ENCODE measurements at regions not wholly inside any gene's neighbourhood (a gene's known extent, or its start where the extent isn't known, plus 50 kb on each side); places are given as distances from the start of the nearest gene placed in this dataset.
"Not testable (repeated sequence)": the region's sequence is repeated elsewhere in the genome, so short reads cannot be mapped to it uniquely, and the experiment has no call there.

GRCh38 chr5:101290761-101291160 lies 387.7 kb upstream of the ST8SIA4 start:
- no CpG with 5 or more reads among the region's 1 CpG for WGBS (ENCODE audit: insufficient coverage, insufficient read length)
- not testable (repeated sequence) for H3K27ac ChIP-seq (ENCODE audit: low read length); H3K4me3 ChIP-seq (ENCODE audit: low read length); H3K27me3 ChIP-seq (ENCODE audit: control insufficient read depth, insufficient read depth, low read length); H3K36me3 ChIP-seq (ENCODE audit: control insufficient read depth, insufficient read depth, low read length); DNase-seq (ENCODE audit: low read depth, low spot score); H3K4me1 ChIP-seq (ENCODE audit: control insufficient read depth, insufficient read depth, low read length); H3K9me3 ChIP-seq (ENCODE audit: control insufficient read depth, insufficient read depth, low read length)

- no peak for DNase-seq (ENCODE audit: low read depth, low spot score)
- WGBS (ENCODE audit: insufficient coverage, insufficient read length): no CpG with 5 or more reads among the region's 7 CpGs
- Histone ChIP-seq H3K9me3 (ENCODE audit: control insufficient read depth, insufficient read depth, low read length) (no peaks in the 10 kb centered on the region), H3K4me3 (ENCODE audit: low read length) (no peak overlapping the region), H3K27ac (ENCODE audit: low read length) (no peak overlapping the region), H3K4me1 (ENCODE audit: control insufficient read depth, insufficient read depth, low read length) (no peaks in the 10 kb centered on the region), H3K36me3 (ENCODE audit: control insufficient read depth, insufficient read depth, low read length) (no peaks in the 10 kb centered on the region), H3K27me3 (ENCODE audit: control insufficient read depth, insufficient read depth, low read length) (no peaks in the 10 kb centered on the region)
Observed at GRCh38 chr5:101288633-101289032, 385.6 kb upstream of the ST8SIA4 start.

- no peak for DNase-seq (ENCODE audit: low read depth, low spot score)
- no CpG with 5 or more reads among the region's 1 CpG for WGBS (ENCODE audit: insufficient coverage, insufficient read length)
- Histone ChIP-seq H3K4me3 (ENCODE audit: low read length) (no peak overlapping the region), H3K9me3 (ENCODE audit: control insufficient read depth, insufficient read depth, low read length) (no peaks in the 10 kb centered on the region), H3K27me3 (ENCODE audit: control insufficient read depth, insufficient read depth, low read length) (no peaks in the 10 kb centered on the region), H3K4me1 (ENCODE audit: control insufficient read depth, insufficient read depth, low read length) (no peaks in the 10 kb centered on the region), H3K36me3 (ENCODE audit: control insufficient read depth, insufficient read depth, low read length) (no peaks in the 10 kb centered on the region), H3K27ac (ENCODE audit: low read length) (no peak overlapping the region)
Observed at GRCh38 chr5:101284736-101285375, 381.8 kb upstream of the ST8SIA4 start.

GRCh38 chr5:101283938-101284337 lies 380.9 kb upstream of the ST8SIA4 start:
- H3K36me3 ChIP-seq (ENCODE audit: control insufficient read depth, insufficient read depth, low read length); DNase-seq (ENCODE audit: low read depth, low spot score): not testable (repeated sequence)
- no CpG with 5 or more reads among the region's 3 CpGs for WGBS (ENCODE audit: insufficient coverage, insufficient read length)

GRCh38 chr5:101278917-101279316 lies 375.8 kb upstream of the ST8SIA4 start:
- Histone ChIP-seq H3K4me1 (ENCODE audit: control insufficient read depth, insufficient read depth, low read length) (no peaks in the 10 kb centered on the region), H3K27me3 (ENCODE audit: control insufficient read depth, insufficient read depth, low read length) (no peaks in the 10 kb centered on the region), H3K27ac (ENCODE audit: low read length) (no peak overlapping the region), H3K9me3 (ENCODE audit: control insufficient read depth, insufficient read depth, low read length) (no peaks in the 10 kb centered on the region), H3K36me3 (ENCODE audit: control insufficient read depth, insufficient read depth, low read length) (no peaks in the 10 kb centered on the region), H3K4me3 (ENCODE audit: low read length) (no peak overlapping the region)
- DNase-seq (ENCODE audit: low read depth, low spot score): no peak
- no CpG with 5 or more reads among the region's 2 CpGs for WGBS (ENCODE audit: insufficient coverage, insufficient read length)

More at GRCh38 chr5:101283938-101284337, 380.9 kb upstream of the ST8SIA4 start:
- H3K27me3 ChIP-seq (ENCODE audit: control insufficient read depth, insufficient read depth, low read length); H3K4me1 ChIP-seq (ENCODE audit: control insufficient read depth, insufficient read depth, low read length); H3K9me3 ChIP-seq (ENCODE audit: control insufficient read depth, insufficient read depth, low read length); H3K27ac ChIP-seq (ENCODE audit: low read length); H3K4me3 ChIP-seq (ENCODE audit: low read length): not testable (repeated sequence)

GRCh38 chr5:101278011-101278687 lies 375.1 kb upstream of the ST8SIA4 start:
- Histone ChIP-seq H3K36me3 (ENCODE audit: control insufficient read depth, insufficient read depth, low read length) (no peaks in the 10 kb centered on the region), H3K4me3 (ENCODE audit: low read length) (no peak overlapping the region), H3K27me3 (ENCODE audit: control insufficient read depth, insufficient read depth, low read length) (no peaks in the 10 kb centered on the region), H3K27ac (ENCODE audit: low read length) (no peak overlapping the region), H3K9me3 (ENCODE audit: control insufficient read depth, insufficient read depth, low read length) (no peaks in the 10 kb centered on the region), H3K4me1 (ENCODE audit: control insufficient read depth, insufficient read depth, low read length) (no peaks in the 10 kb centered on the region)
- DNase-seq (ENCODE audit: low read depth, low spot score): no peak
- no CpG with 5 or more reads among the region's 5 CpGs for WGBS (ENCODE audit: insufficient coverage, insufficient read length)

GRCh38 chr5:101271945-101272344 lies 368.9 kb upstream of the ST8SIA4 start:
- Histone ChIP-seq H3K4me3 (ENCODE audit: low read length) (no peak overlapping the region), H3K27ac (ENCODE audit: low read length) (no peak overlapping the region), H3K4me1 (ENCODE audit: control insufficient read depth, insufficient read depth, low read length) (no peaks in the 10 kb centered on the region), H3K27me3 (ENCODE audit: control insufficient read depth, insufficient read depth, low read length) (no peaks in the 10 kb centered on the region), H3K36me3 (ENCODE audit: control insufficient read depth, insufficient read depth, low read length) (no peaks in the 10 kb centered on the region), H3K9me3 (ENCODE audit: control insufficient read depth, insufficient read depth, low read length) (no peaks in the 10 kb centered on the region)
- WGBS (ENCODE audit: insufficient coverage, insufficient read length): no CpG with 5 or more reads among the region's 2 CpGs
- no peak for DNase-seq (ENCODE audit: low read depth, low spot score)

- DNase-seq (ENCODE audit: low read depth, low spot score): no peak
- Histone ChIP-seq H3K27me3 (ENCODE audit: control insufficient read depth, insufficient read depth, low read length) (no peaks in the 10 kb centered on the region), H3K36me3 (ENCODE audit: control insufficient read depth, insufficient read depth, low read length) (no peaks in the 10 kb centered on the region), H3K9me3 (ENCODE audit: control insufficient read depth, insufficient read depth, low read length) (no peaks in the 10 kb centered on the region), H3K4me1 (ENCODE audit: control insufficient read depth, insufficient read depth, low read length) (no peaks in the 10 kb centered on the region), H3K4me3 (ENCODE audit: low read length) (no peak overlapping the region), H3K27ac (ENCODE audit: low read length) (no peak overlapping the region)
- WGBS (ENCODE audit: insufficient coverage, insufficient read length): no CpG with 5 or more reads among the region's 2 CpGs
Observed at GRCh38 chr5:101271416-101271815, 368.3 kb upstream of the ST8SIA4 start.

GRCh38 chr5:101260857-101261256 lies 357.8 kb upstream of the ST8SIA4 start:
- DNase-seq (ENCODE audit: low read depth, low spot score): no peak
- H3K36me3 ChIP-seq (ENCODE audit: control insufficient read depth, insufficient read depth, low read length): no peaks in the 10 kb centered on the region
- no peak overlapping the region for H3K27ac ChIP-seq (ENCODE audit: low read length)
- H3K4me3 ChIP-seq (ENCODE audit: low read length): no peak overlapping the region
- H3K27me3 ChIP-seq (ENCODE audit: control insufficient read depth, insufficient read depth, low read length): no peaks in the 10 kb centered on the region
- no peaks in the 10 kb centered on the region for H3K9me3 ChIP-seq (ENCODE audit: control insufficient read depth, insufficient read depth, low read length)
- no CpG with 5 or more reads among the region's 9 CpGs for WGBS (ENCODE audit: insufficient coverage, insufficient read length)
- H3K4me1 ChIP-seq (ENCODE audit: control insufficient read depth, insufficient read depth, low read length): no peaks in the 10 kb centered on the region

- DNase-seq (ENCODE audit: low read depth, low spot score): no peak
- no peak overlapping the region for H3K4me3 ChIP-seq (ENCODE audit: low read length)
- no CpG with 5 or more reads among the region's 4 CpGs for WGBS (ENCODE audit: insufficient coverage, insufficient read length)
Observed at GRCh38 chr5:101253096-101253495, 350.0 kb upstream of the ST8SIA4 start.

GRCh38 chr5:101244621-101245020 lies 341.5 kb upstream of the ST8SIA4 start:
- H3K27me3 ChIP-seq (ENCODE audit: control insufficient read depth, insufficient read depth, low read length): no peaks in the 10 kb centered on the region
- WGBS (ENCODE audit: insufficient coverage, insufficient read length): no CpG with 5 or more reads among the region's 1 CpG
- no peak overlapping the region for H3K27ac ChIP-seq (ENCODE audit: low read length)
- no peaks in the 10 kb centered on the region for H3K4me1 ChIP-seq (ENCODE audit: control insufficient read depth, insufficient read depth, low read length)
- H3K4me3 ChIP-seq (ENCODE audit: low read length): no peak overlapping the region
- no peaks in the 10 kb centered on the region for H3K36me3 ChIP-seq (ENCODE audit: control insufficient read depth, insufficient read depth, low read length)
- H3K9me3 ChIP-seq (ENCODE audit: control insufficient read depth, insufficient read depth, low read length): no peaks in the 10 kb centered on the region
- no peak for DNase-seq (ENCODE audit: low read depth, low spot score)

More at GRCh38 chr5:101253096-101253495, 350.0 kb upstream of the ST8SIA4 start:
- Histone ChIP-seq H3K27ac (ENCODE audit: low read length) (no peak overlapping the region), H3K4me1 (ENCODE audit: control insufficient read depth, insufficient read depth, low read length) (no peaks in the 10 kb centered on the region), H3K9me3 (ENCODE audit: control insufficient read depth, insufficient read depth, low read length) (no peaks in the 10 kb centered on the region), H3K27me3 (ENCODE audit: control insufficient read depth, insufficient read depth, low read length) (no peaks in the 10 kb centered on the region), H3K36me3 (ENCODE audit: control insufficient read depth, insufficient read depth, low read length) (no peaks in the 10 kb centered on the region)

All from iPS DF 6.9 (cell line).